ENCODE measurements at regions not wholly inside any gene's neighbourhood (a gene's known extent, or its start where the extent isn't known, plus 50 kb on each side); places are given as distances from the start of the nearest gene placed in this dataset.

DNA sequence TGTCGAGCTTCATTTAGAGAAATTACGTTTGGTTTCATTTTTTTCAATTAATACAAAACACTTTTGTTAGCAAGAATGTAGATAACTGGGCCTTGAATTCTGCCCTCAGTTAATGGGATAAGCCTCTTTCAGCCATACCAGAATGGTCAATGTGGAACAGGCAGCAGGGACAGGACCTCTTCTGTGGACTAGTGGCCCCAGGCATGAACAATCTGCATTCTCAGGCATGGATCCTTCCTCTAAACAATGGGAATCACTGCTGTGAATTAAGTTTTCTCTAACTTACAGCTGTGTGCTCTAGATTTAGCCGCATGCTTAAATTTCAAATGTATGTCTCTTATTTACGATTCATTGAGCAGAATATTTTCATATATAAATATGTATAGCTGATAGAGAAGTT, 237.7 kb upstream of the PRKCQ start:
- TF ChIP-seq ZNF274 (IDR thresholded peaks at IDR 0.05; ENCODE audit: borderline replicate concordance, low read depth, low read length) (no peak), ZNF140 (CRISPR knock-in tag; IDR thresholded peaks at IDR 0.05) (no peak), FOS (IDR thresholded peaks at IDR 0.05; ENCODE audit: extremely low read depth, insufficient read length) (no peak), KLF1 (tag; IDR thresholded peaks at IDR 0.05) (no peak), RAD51 (IDR thresholded peaks at IDR 0.05; ENCODE audit: borderline replicate concordance, low read depth) (no peak), SIN3A (IDR thresholded peaks at IDR 0.05; ENCODE audit: borderline replicate concordance in 2 of 2, control insufficient read depth in 1 of 2, low read depth in 2 of 2, low read length in 2 of 2) (no peak)
- TF ChIP-seq, protein P1, sequence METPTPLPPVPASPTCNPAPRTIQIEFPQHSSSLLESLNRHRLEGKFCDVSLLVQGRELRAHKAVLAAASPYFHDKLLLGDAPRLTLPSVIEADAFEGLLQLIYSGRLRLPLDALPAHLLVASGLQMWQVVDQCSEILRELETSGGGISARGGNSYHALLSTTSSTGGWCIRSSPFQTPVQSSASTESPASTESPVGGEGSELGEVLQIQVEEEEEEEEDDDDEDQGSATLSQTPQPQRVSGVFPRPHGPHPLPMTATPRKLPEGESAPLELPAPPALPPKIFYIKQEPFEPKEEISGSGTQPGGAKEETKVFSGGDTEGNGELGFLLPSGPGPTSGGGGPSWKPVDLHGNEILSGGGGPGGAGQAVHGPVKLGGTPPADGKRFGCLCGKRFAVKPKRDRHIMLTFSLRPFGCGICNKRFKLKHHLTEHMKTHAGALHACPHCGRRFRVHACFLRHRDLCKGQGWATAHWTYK (CRISPR knock-in tag; IDR thresholded peaks at IDR 0.05), result no peak
- TF ChIP-seq, protein P2, sequence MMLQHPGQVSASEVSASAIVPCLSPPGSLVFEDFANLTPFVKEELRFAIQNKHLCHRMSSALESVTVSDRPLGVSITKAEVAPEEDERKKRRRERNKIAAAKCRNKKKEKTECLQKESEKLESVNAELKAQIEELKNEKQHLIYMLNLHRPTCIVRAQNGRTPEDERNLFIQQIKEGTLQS (IDR thresholded peaks at IDR 0.05), result no peak
- TF ChIP-seq, protein P2 (CRISPR knock-in tag; conservative IDR thresholded peaks at IDR 0.05), result no peak
